GM23248 (cell line): ENCODE measurements at regions not wholly inside any gene's neighbourhood (a gene's known extent, or its start where the extent isn't known, plus 50 kb on each side); places are given as distances from the start of the nearest gene placed in this dataset.

Experiments
- DNase-seq: peaks from one replicate; pipeline ENCODE4 v3.0.0-alpha.2; 2015
- H2AFZ ChIP-seq: fragments of 200-600 bp; sonication (generic); 2 replicates; pipeline ENCODE4 v1.6.1; 2016; ENCODE audit warnings: antibody characterized with exemption
- H3F3A ChIP-seq: fragments of 200-600 bp; sonication (generic); 2 replicates; pipeline ENCODE4 v1.6.1; 2016; ENCODE audit warnings: mild to moderate bottlenecking, antibody characterized with exemption, mixed run types; ENCODE audit not compliant: insufficient read depth
- H3K27ac ChIP-seq: fragments of 200-600 bp; sonication (generic); 2 replicates; pipeline ENCODE4 v1.5.1; 2016; ENCODE audit warnings: mild to moderate bottlenecking
- H3K27me3 ChIP-seq: fragments of 200-600 bp; sonication (generic); replicated peaks from 2 replicates; pipeline ENCODE4 v1.6.1; 2016; ENCODE audit warnings: mild to moderate bottlenecking; ENCODE audit not compliant: insufficient read depth
- H3K36me3 ChIP-seq: fragments of 200-600 bp; sonication (generic); 2 replicates; pipeline ENCODE4 v1.6.1; 2016; ENCODE audit warnings: low read depth, mild to moderate bottlenecking
- H3K4me1 ChIP-seq: fragments of 200-600 bp; sonication (generic); 2 replicates; pipeline ENCODE4 v1.6.1; 2016; ENCODE audit warnings: mild to moderate bottlenecking; ENCODE audit not compliant: insufficient read depth
- H3K4me2 ChIP-seq: fragments of 200-600 bp; sonication (generic); one replicate; pipeline ENCODE4 v1.6.1; 2016; ENCODE audit warnings: mild to moderate bottlenecking; ENCODE audit not compliant: unreplicated experiment
- H3K4me3 ChIP-seq: fragments of 200-600 bp; sonication (generic); 2 replicates; pipeline ENCODE4 v1.5.1; 2016; ENCODE audit warnings: mild to moderate bottlenecking
- H3K79me2 ChIP-seq: fragments of 200-600 bp; sonication (generic); 2 replicates; pipeline ENCODE4 v1.6.1; 2016; ENCODE audit warnings: mild to moderate bottlenecking; ENCODE audit not compliant: insufficient read depth
- H3K9ac ChIP-seq: fragments of 200-600 bp; sonication (generic); 2 replicates; pipeline ENCODE4 v1.6.1; 2016; ENCODE audit warnings: mild to moderate bottlenecking
- H3K9me2 ChIP-seq: fragments of 200-600 bp; sonication (generic); 2 replicates; pipeline ENCODE4 v1.6.1; 2016; ENCODE audit warnings: mixed run types, mild to moderate bottlenecking, moderate library complexity; ENCODE audit not compliant: insufficient read depth
- H3K9me3 ChIP-seq: fragments of 200-600 bp; sonication (generic); one replicate; pipeline ENCODE4 v1.6.1; 2017; ENCODE audit warnings: low read depth
- H4K20me1 ChIP-seq: fragments of 200-600 bp; sonication (generic); 2 replicates; pipeline ENCODE4 v1.6.0; 2016; ENCODE audit not compliant: insufficient read depth
- EZH2 ChIP-seq: fragments of 200-600 bp; sonication (generic); IDR thresholded peaks from 2 replicates; pipeline ENCODE4 v1.6.1; 2018; ENCODE audit warnings: antibody characterized with exemption, mild to moderate bottlenecking; ENCODE audit not compliant: insufficient read depth, poor library complexity, severe bottlenecking
- EZH2phosphoT487 ChIP-seq: fragments of 200-600 bp; sonication (generic); IDR thresholded peaks from 2 replicates; pipeline ENCODE4 v1.6.1; 2018; ENCODE audit warnings: antibody characterized with exemption, moderate library complexity, mild to moderate bottlenecking, low read depth; ENCODE audit not compliant: insufficient read depth
- WGBS, 2 experiments: methylation state at CpG; one replicate each; pipeline ENCODE4 v1.1.6; 2015 to 2017; ENCODE audit warnings: low lambda C conversion rate in 2 of 2, low coverage in 1 of 2; ENCODE audit errors: missing lambda C conversion rate in 2 of 2; 5-methylcytosine and 5-hydroxymethylcytosine counted together
- in situ Hi-C: fragments of 300-500 bp; cut with MboI; formaldehyde crosslinking; loops from 2 replicates; pipeline ENCODE4 v1.15.0; 2020

- H3K4me1 ChIP-seq, result no peaks in the 10 kb centered on the region
- H3K79me2 ChIP-seq, result no peaks in the 10 kb centered on the region
- H3K9me3 ChIP-seq, result no peaks in the 10 kb centered on the region
- no peak overlapping the region for H3K27ac ChIP-seq
- in situ Hi-C loops, result no loop called here
- TF ChIP-seq EZH2 (no peak), EZH2phosphoT487 (no peak)
- no peak overlapping the region for H3K9ac ChIP-seq
- H4K20me1 ChIP-seq, result no peaks in the 10 kb centered on the region
- WGBS, 2 experiments, result 21 to 34% methylated on average over 4 of the region's 4 CpGs
- H3K36me3 ChIP-seq, result no peaks in the 10 kb centered on the region
- no peaks in the 10 kb centered on the region for H3K9me2 ChIP-seq
- no peaks in the 10 kb centered on the region for H3K27me3 ChIP-seq
- no peaks in the 10 kb centered on the region for H3F3A ChIP-seq
- no peak overlapping the region for H2AFZ ChIP-seq
- H3K4me2 ChIP-seq, result no peak overlapping the region
- DNase-seq, result no peak
- H3K4me3 ChIP-seq, result no peak overlapping the region
Measured at GRCh38 chr16:52652033-52652432, 105.1 kb upstream of the TOX3 start.

DNA sequence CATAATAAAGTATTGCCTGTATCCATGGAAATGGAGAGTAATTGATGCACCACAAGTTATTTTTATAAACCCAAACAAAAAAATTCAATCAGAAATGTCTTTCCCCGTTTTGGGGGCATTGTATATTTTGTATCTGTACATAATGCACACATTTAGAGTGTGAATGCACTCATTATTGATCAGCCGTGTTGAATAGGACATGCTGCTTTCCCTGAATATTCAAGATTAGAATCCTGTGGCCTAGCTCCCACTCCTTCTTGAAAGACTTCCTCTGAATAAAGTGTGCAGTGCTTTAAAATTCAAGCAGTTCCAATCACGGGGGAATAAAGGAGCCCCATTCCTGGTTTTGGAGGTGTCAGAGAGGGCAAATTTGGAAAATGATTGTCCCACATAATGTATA, 103.8 kb upstream of the TOX3 start:
- no peaks in the 10 kb centered on the region for H3K9me2 ChIP-seq
- in situ Hi-C loops, result no loop called here
- WGBS, 2 experiments, result 10% methylated on average over 3 of the region's 3 CpGs
- no peak overlapping the region for H3K4me2 ChIP-seq
- H3K9ac ChIP-seq, result no peak overlapping the region
- H3K79me2 ChIP-seq, result no peaks in the 10 kb centered on the region
- no peaks in the 10 kb centered on the region for H4K20me1 ChIP-seq
- no peaks in the 10 kb centered on the region for H3K9me3 ChIP-seq
- no peak overlapping the region for H3K27ac ChIP-seq
- H2AFZ ChIP-seq, result no peak overlapping the region
- TF ChIP-seq EZH2 (no peak), EZH2phosphoT487 (no peak)
- no peaks in the 10 kb centered on the region for H3F3A ChIP-seq
- no peaks in the 10 kb centered on the region for H3K36me3 ChIP-seq
- H3K27me3 ChIP-seq, result no peaks in the 10 kb centered on the region
- H3K4me3 ChIP-seq, result no peak overlapping the region
- no peak for DNase-seq
- H3K4me1 ChIP-seq, result no peaks in the 10 kb centered on the region

DNA sequence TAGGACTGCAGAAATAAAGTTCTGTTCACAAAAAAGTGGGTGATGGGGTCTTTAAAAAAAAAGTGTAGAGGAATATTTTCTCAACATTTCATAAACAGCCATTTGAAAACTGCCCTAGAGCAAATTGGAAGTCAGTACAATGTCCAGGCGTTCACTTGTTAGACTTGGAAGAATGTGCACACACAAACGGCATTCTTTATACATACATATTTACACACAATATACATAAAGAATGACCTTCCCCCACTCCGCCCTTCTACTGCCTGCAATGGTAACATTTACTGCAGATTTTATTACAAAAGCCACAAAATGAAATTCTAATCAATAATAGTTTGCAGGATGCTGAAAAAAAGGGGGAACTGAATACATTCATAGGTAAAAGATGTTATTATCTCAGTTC, 103.4 kb upstream of the TOX3 start:
- Histone ChIP-seq H3K9ac (no peak overlapping the region), H3K79me2 (no peaks in the 10 kb centered on the region), H3K4me1 (no peaks in the 10 kb centered on the region), H3K27me3 (no peaks in the 10 kb centered on the region), H3F3A (no peaks in the 10 kb centered on the region), H4K20me1 (no peaks in the 10 kb centered on the region), H3K36me3 (no peaks in the 10 kb centered on the region), H3K4me2 (no peak overlapping the region), H3K9me3 (no peaks in the 10 kb centered on the region), H2AFZ (no peak overlapping the region), H3K9me2 (no peaks in the 10 kb centered on the region), H3K4me3 (no peak overlapping the region), H3K27ac (no peak overlapping the region)
- WGBS, 2 experiments, result 4 to 8% methylated on average over 3 of the region's 3 CpGs
- DNase-seq, result no peak
- TF ChIP-seq EZH2phosphoT487, result no peak
- TF ChIP-seq EZH2, result no peak
- in situ Hi-C loops, result no loop called here

DNA sequence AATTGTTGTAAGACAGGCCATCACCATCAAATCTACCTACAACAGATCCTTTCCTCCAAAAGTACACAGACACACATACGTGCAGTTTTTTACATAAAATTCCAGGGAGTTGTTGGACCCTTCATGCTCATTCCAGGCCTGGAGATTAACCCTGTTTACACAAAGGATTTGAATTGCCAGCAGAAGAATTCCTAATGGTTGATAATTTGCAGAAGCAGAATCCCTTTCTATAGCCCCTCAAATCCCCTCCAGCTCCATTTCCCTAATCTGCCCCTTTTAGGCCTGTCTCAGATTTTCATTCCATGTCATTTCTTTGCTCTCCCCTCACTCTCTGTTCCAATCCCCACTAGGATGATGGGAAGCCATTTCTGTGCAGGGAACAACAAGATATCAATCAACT, 102.9 kb upstream of the TOX3 start:
- no peak overlapping the region for H3K9ac ChIP-seq
- no peaks in the 10 kb centered on the region for H3K4me1 ChIP-seq
- H3K4me3 ChIP-seq, result no peak overlapping the region
- no peak for DNase-seq
- no peak overlapping the region for H3K27ac ChIP-seq
- no peaks in the 10 kb centered on the region for H3F3A ChIP-seq
- no peaks in the 10 kb centered on the region for H4K20me1 ChIP-seq
- no peak overlapping the region for H2AFZ ChIP-seq
- H3K9me2 ChIP-seq, result no peaks in the 10 kb centered on the region
- no peaks in the 10 kb centered on the region for H3K36me3 ChIP-seq
- H3K27me3 ChIP-seq, result no peaks in the 10 kb centered on the region
- TF ChIP-seq EZH2, result no peak
- TF ChIP-seq EZH2phosphoT487, result no peak
- no peaks in the 10 kb centered on the region for H3K79me2 ChIP-seq
- WGBS, 2 experiments, result 27 to 29% methylated on average over 1 of the region's 1 CpG
- in situ Hi-C loops, result no loop called here
- no peaks in the 10 kb centered on the region for H3K9me3 ChIP-seq
- no peak overlapping the region for H3K4me2 ChIP-seq

- no peaks in the 10 kb centered on the region for H3K36me3 ChIP-seq
- H3K4me1 ChIP-seq, result no peaks in the 10 kb centered on the region
- no peak overlapping the region for H2AFZ ChIP-seq
- H3K27ac ChIP-seq, result no peak overlapping the region
- no peak overlapping the region for H3K4me3 ChIP-seq
- no peaks in the 10 kb centered on the region for H3K27me3 ChIP-seq
- no peak for TF ChIP-seq EZH2
- no peak for TF ChIP-seq EZH2phosphoT487
- H3K4me2 ChIP-seq, result no peak overlapping the region
- 6 to 18% methylated on average over 2 of the region's 2 CpGs for WGBS, 2 experiments
- no peaks in the 10 kb centered on the region for H3F3A ChIP-seq
- H3K79me2 ChIP-seq, result no peaks in the 10 kb centered on the region
- H4K20me1 ChIP-seq, result no peaks in the 10 kb centered on the region
- H3K9ac ChIP-seq, result no peak overlapping the region
- no peak for DNase-seq
- H3K9me2 ChIP-seq, result no peaks in the 10 kb centered on the region
- in situ Hi-C loops, result no loop called here
- H3K9me3 ChIP-seq, result no peaks in the 10 kb centered on the region
Measured at GRCh38 chr16:52647588-52647987, 100.6 kb upstream of the TOX3 start.
